H1 (cell line): ENCODE measurements at regions not wholly inside any gene's neighbourhood (a gene's known extent, or its start where the extent isn't known, plus 50 kb on each side); places are given as distances from the start of the nearest gene placed in this dataset.

Source experiments
- CTCF ChIA-PET: fragments of 300-600 bp; sonication (Branson Sonifier 250); formaldehyde crosslinking; loops from one replicate; lab custom pipeline; 2021; ENCODE audit not compliant: partially characterized antibody; lab: Charles Lee
- POLR2A ChIA-PET: fragments of 300-600 bp; sonication (Branson Sonifier 250); formaldehyde crosslinking; loops from one replicate; lab custom pipeline; 2021; ENCODE audit warnings: inconsistent platforms; ENCODE audit not compliant: partially characterized antibody; lab: Charles Lee
- DNase-seq, 2 experiments: peaks; one replicate each; pipeline versions ENCODE4 v3.0.0 to v3.0.0-alpha.2; 2010 to 2022; ENCODE audit warnings: low spot score in 2 of 2, low read depth in 1 of 2, mixed read lengths in 1 of 2
- FAIRE-seq: peaks from 2 replicates; lab custom pipeline; 2011; peaks lifted over from hg19 to GRCh38; lab: Jason Lieb, UNC
- H2AFZ ChIP-seq: 2 replicates; pipeline ENCODE4 v1.8.1; 2012; ENCODE audit warnings: low read length, inconsistent platforms
- H2AK5ac ChIP-seq: 2 replicates; pipeline ENCODE4 v1.6.1; 2013; ENCODE audit warnings: low read depth, low read length
- H2BK120ac ChIP-seq: replicated peaks from 2 replicates; pipeline ENCODE3; 2013; ENCODE audit warnings: low read depth, low read length, inconsistent platforms
- H2BK12ac ChIP-seq: 2 replicates; pipeline ENCODE4 v1.6.1; 2013; ENCODE audit warnings: low read depth, low read length
- H2BK15ac ChIP-seq: 2 replicates; pipeline ENCODE4 v1.6.1; 2013; ENCODE audit warnings: low read length
- H2BK20ac ChIP-seq: 2 replicates; pipeline ENCODE4 v1.6.1; 2013; ENCODE audit warnings: low read length
- H2BK5ac ChIP-seq: 2 replicates; pipeline ENCODE4 v1.6.1; 2013; ENCODE audit warnings: low read depth, low read length
- H3K14ac ChIP-seq: 2 replicates; pipeline ENCODE4 v1.6.1; 2013; ENCODE audit warnings: inconsistent platforms; ENCODE audit not compliant: insufficient read length
- H3K18ac ChIP-seq: 2 replicates; pipeline ENCODE4 v1.6.1; 2013; ENCODE audit warnings: low read length; ENCODE audit errors: extremely low read depth
- H3K23ac ChIP-seq: 2 replicates; pipeline ENCODE4 v1.6.1; 2013; ENCODE audit warnings: inconsistent platforms; ENCODE audit not compliant: insufficient read length
- H3K23me2 ChIP-seq: 2 replicates; pipeline ENCODE4 v1.6.1; 2013; ENCODE audit warnings: low read depth, low read length
- H3K27ac ChIP-seq: 2 replicates; pipeline ENCODE4 v1.6.1; 2011; ENCODE audit warnings: low read depth, low read length, inconsistent platforms
- H3K27me3 ChIP-seq, 4 experiments: replicated peaks in 1 of 4; 1 replicate in 1 of 4; 2 replicates in 3 of 4; pipeline versions ENCODE4 v1.6.1 to v1.8.1; 2011 to 2013; ENCODE audit warnings: low read length in 3 of 4, mild to moderate bottlenecking in 3 of 4, inconsistent platforms in 2 of 4, mixed read lengths in 2 of 4, moderate library complexity in 1 of 4; ENCODE audit not compliant: control insufficient read depth in 3 of 4, insufficient read depth in 3 of 4; ENCODE audit errors: extremely low read depth in 1 of 4
- H3K36me3 ChIP-seq, 4 experiments: 2 replicates each; pipeline versions ENCODE4 v1.6.1 to v1.8.1; 2011 to 2013; ENCODE audit warnings: mild to moderate bottlenecking in 4 of 4, low read length in 3 of 4, moderate library complexity in 2 of 4, control low read depth in 1 of 4, inconsistent platforms in 1 of 4; ENCODE audit not compliant: insufficient read depth in 4 of 4, control insufficient read depth in 2 of 4
- H3K4ac ChIP-seq: replicated peaks from 2 replicates; pipeline ENCODE3; 2013; ENCODE audit warnings: low read length, low read depth, mixed read lengths, inconsistent platforms; ENCODE audit not compliant: insufficient read length
- H3K4me1 ChIP-seq, 4 experiments: replicated peaks in 1 of 4; 1 replicate in 1 of 4; 2 replicates in 3 of 4; pipeline versions ENCODE4 v1.6.1 to v1.8.1; 2011 to 2013; ENCODE audit warnings: low read length in 3 of 4, inconsistent platforms in 2 of 4, mixed read lengths in 1 of 4; ENCODE audit not compliant: insufficient read depth in 4 of 4, control insufficient read depth in 3 of 4
- H3K4me2 ChIP-seq, 2 experiments: 2 replicates each; pipeline versions ENCODE4 v1.6.1 to v1.8.1; 2011 to 2013; ENCODE audit warnings: low read depth in 2 of 2, low read length in 2 of 2, control low read depth in 1 of 2, inconsistent platforms in 1 of 2, mild to moderate bottlenecking in 1 of 2; ENCODE audit not compliant: insufficient read depth in 1 of 2
- H3K4me3 ChIP-seq, 4 experiments: fragments of 200-600, 300-600 bp in 1 of 4; sonication (generic), shearing (Covaris generic), sonication (Bioruptor Twin) in 1 of 4; 2 replicates each; pipeline versions ENCODE4 v1.5.1 to v1.8.1; 2011 to 2016; ENCODE audit warnings: low read length in 4 of 4, low read depth in 3 of 4, control low read depth in 2 of 4, inconsistent platforms in 2 of 4, mild to moderate bottlenecking in 2 of 4, mixed read lengths in 1 of 4, moderate library complexity in 1 of 4; ENCODE audit not compliant: insufficient read depth in 2 of 4; ENCODE audit errors: extremely low read depth in 1 of 4
- H3K56ac ChIP-seq: replicated peaks from 2 replicates; pipeline ENCODE3; 2013; ENCODE audit warnings: low read depth, mild to moderate bottlenecking, mixed read lengths, low read length, inconsistent platforms; ENCODE audit not compliant: insufficient read length
- H3K79me1 ChIP-seq: 2 replicates; pipeline ENCODE4 v1.6.1; 2013; ENCODE audit warnings: low read depth, low read length, control low read depth
- H3K79me2 ChIP-seq, 2 experiments: 2 replicates each; pipeline versions ENCODE4 v1.6.1 to v1.8.1; 2012 to 2013; ENCODE audit warnings: low read length in 2 of 2, mild to moderate bottlenecking in 2 of 2, inconsistent platforms in 1 of 2; ENCODE audit not compliant: insufficient read depth in 2 of 2, control insufficient read depth in 1 of 2
- H3K9ac ChIP-seq, 4 experiments: replicated peaks in 1 of 4; 1 replicate in 1 of 4; 2 replicates in 3 of 4; pipeline versions ENCODE4 v1.6.1 to v1.8.1; 2011 to 2013; ENCODE audit warnings: low read depth in 3 of 4, low read length in 3 of 4, control low read depth in 2 of 4, mild to moderate bottlenecking in 2 of 4, moderate library complexity in 2 of 4, inconsistent platforms in 1 of 4; ENCODE audit errors: extremely low read depth in 1 of 4
- H3K9me3 ChIP-seq, 2 experiments: 2 replicates each; pipeline versions ENCODE4 v1.6.1 to v1.8.1; 2012 to 2013; ENCODE audit warnings: mild to moderate bottlenecking in 2 of 2, moderate library complexity in 2 of 2, control low read depth in 1 of 2, inconsistent platforms in 1 of 2, low read depth in 1 of 2, low read length in 1 of 2, mixed read lengths in 1 of 2; ENCODE audit not compliant: insufficient read depth in 2 of 2
- H4K20me1 ChIP-seq, 2 experiments: replicated peaks in 1 of 2; 2 replicates each; pipeline versions ENCODE3 to v1.8.1; 2011 to 2013; ENCODE audit warnings: inconsistent platforms in 2 of 2, low read length in 2 of 2, mild to moderate bottlenecking in 1 of 2; ENCODE audit not compliant: insufficient read depth in 2 of 2, control insufficient read depth in 1 of 2
- H4K5ac ChIP-seq: 2 replicates; pipeline ENCODE4 v1.6.1; 2013; ENCODE audit warnings: low read length, low read depth, mixed read lengths, inconsistent platforms; ENCODE audit not compliant: insufficient read length
- H4K8ac ChIP-seq: 2 replicates; pipeline ENCODE4 v1.8.0; 2013; ENCODE audit warnings: mild to moderate bottlenecking, moderate library complexity, low read length, inconsistent platforms; ENCODE audit not compliant: insufficient read depth; ENCODE audit errors: extremely low read depth
- H4K91ac ChIP-seq: replicated peaks from 2 replicates; pipeline ENCODE3; 2013; ENCODE audit warnings: low read length, mixed read lengths, inconsistent platforms; ENCODE audit not compliant: insufficient read length
- CTCF ChIP-seq, 3 experiments: IDR thresholded peaks; 1 replicate in 2 of 3; 2 replicates in 1 of 3; pipeline versions ENCODE4 v1.5.1 to v1.6.1; 2011; ENCODE audit warnings: low read length in 3 of 3, mild to moderate bottlenecking in 3 of 3, inconsistent platforms in 2 of 3, low read depth in 1 of 3, moderate library complexity in 1 of 3; ENCODE audit not compliant: insufficient read depth in 1 of 3; ENCODE audit errors: control extremely low read depth in 1 of 3
- KDM4A ChIP-seq: IDR thresholded peaks from one replicate; pipeline ENCODE4 v1.7.1; 2012; ENCODE audit warnings: low read depth, mild to moderate bottlenecking, moderate library complexity, low read length, inconsistent platforms; ENCODE audit not compliant: severe bottlenecking
- RAD21 ChIP-seq, 2 experiments: IDR thresholded peaks in 1 of 2; conservative IDR thresholded peaks in 1 of 2; 2 replicates each; pipeline ENCODE4 v1.6.1; 2011; ENCODE audit warnings: low read depth in 2 of 2, low read length in 2 of 2, improper control_type of control experiment in 1 of 2, inconsistent platforms in 1 of 2, mild to moderate bottlenecking in 1 of 2, moderate library complexity in 1 of 2
- TAF7 ChIP-seq: optimal IDR thresholded peaks from 2 replicates; pipeline ENCODE3; 2011; ENCODE audit warnings: low read depth, mild to moderate bottlenecking, inconsistent platforms, low read length, moderate library complexity, borderline replicate concordance
- TBP ChIP-seq: IDR thresholded peaks from 2 replicates; pipeline ENCODE4 v1.6.1; 2011; ENCODE audit warnings: low read depth, low read length, improper control_type of control experiment
- WGBS, 2 experiments: shearing (Covaris generic) in 1 of 2; methylation state at CpG; one replicate each; pipeline versions ENCODE4 v1.1.6 to v1.1.7; 2013 to 2015; ENCODE audit warnings: low lambda C conversion rate in 2 of 2, mixed read lengths in 2 of 2, inconsistent platforms in 1 of 2, low coverage in 1 of 2, missing lambda C conversion rate in 1 of 2; ENCODE audit not compliant: insufficient replicate concordance in 2 of 2, insufficient coverage in 1 of 2, insufficient read length in 1 of 2; ENCODE audit errors: extremely low coverage in 1 of 2, missing lambda C conversion rate in 1 of 2; 5-methylcytosine and 5-hydroxymethylcytosine counted together

- TF ChIP-seq TBP = no peak
Observed at GRCh38 chr2:225771701-225772100, 372.2 kb downstream of the NYAP2 start (continued).

DNA sequence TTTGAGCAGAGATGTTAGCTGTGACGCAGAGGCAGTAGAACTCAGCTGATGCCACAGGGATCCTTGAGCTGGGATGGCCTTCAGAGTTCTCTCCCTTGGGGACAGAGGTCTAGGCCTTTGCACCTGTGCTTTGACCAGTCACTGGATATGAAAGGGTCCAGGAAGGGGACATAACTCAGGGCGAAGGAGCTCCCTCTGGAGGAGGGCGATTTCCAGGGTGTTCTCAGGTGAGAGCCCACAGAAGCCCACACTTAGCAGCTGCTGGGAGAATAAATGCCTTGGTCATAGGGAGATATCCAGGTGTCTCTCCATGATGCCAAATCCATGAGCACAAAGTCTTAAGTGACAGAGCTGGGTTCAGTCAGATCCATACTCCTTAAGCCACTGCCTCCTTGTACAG is 369.2 kb downstream of the NYAP2 start:
- Histone ChIP-seq H2BK5ac (no peak overlapping the region), H3K27me3 (no peaks in the 10 kb centered on the region), H3K9ac (no peak overlapping the region), H2BK12ac (no peak overlapping the region), H3K4ac (no peak overlapping the region), H2BK120ac (no peak overlapping the region), H3K4me3 (no peak overlapping the region), H3K27ac (no peak overlapping the region), H2AFZ (no peak overlapping the region), H4K8ac (no peak overlapping the region), H3K14ac (no peak overlapping the region), H3K79me1 (no peaks in the 10 kb centered on the region), H3K23me2 (no peaks in the 10 kb centered on the region), H3K4me1 (no peaks in the 10 kb centered on the region), H3K56ac (no peak overlapping the region), H3K79me2 (no peaks in the 10 kb centered on the region), H3K9me3 (no peaks in the 10 kb centered on the region), H3K23ac (no peak overlapping the region), H4K5ac (no peak overlapping the region), H4K20me1 (no peaks in the 10 kb centered on the region), H4K91ac (no peak overlapping the region), H2BK20ac (no peak overlapping the region), H3K36me3 (no peaks in the 10 kb centered on the region), H2AK5ac (no peak overlapping the region), H2BK15ac (no peak overlapping the region), H3K18ac (no peak overlapping the region), H3K4me2 (no peak overlapping the region)
- DNase-seq (no peak), FAIRE-seq (no peak)
- 83% methylated on average over 3 of the region's 3 CpGs; no CpG with 5 or more reads in 1 of the 2 experiments for WGBS, 2 experiments
- TF ChIP-seq TAF7 (no peak), KDM4A (no peak), RAD21 (IDR thresholded peaks at IDR 0.05 in 1 of 2, conservative IDR thresholded peaks at IDR 0.05 in 1 of 2; ENCODE audit: low read depth in 2 of 2, low read length in 2 of 2) (peak in 1 of 2 experiments; percentile 28; a peak in 1 of 4 replicates), CTCF (IDR thresholded peaks at IDR 0.05; ENCODE audit: control extremely low read depth in 1 of 3, insufficient read depth in 1 of 3, low read depth in 1 of 3, low read length in 3 of 3) (peak in 2 of 3 experiments; percentile 4 to 9; a peak in 2 of 4 replicates)
- ChIA-PET CTCF (no interaction called here), POLR2A (no interaction called here)
